ENCODE measurements at regions not wholly inside any gene's neighbourhood (a gene's known extent, or its start where the extent isn't known, plus 50 kb on each side); places are given as distances from the start of the nearest gene placed in this dataset.

DNA sequence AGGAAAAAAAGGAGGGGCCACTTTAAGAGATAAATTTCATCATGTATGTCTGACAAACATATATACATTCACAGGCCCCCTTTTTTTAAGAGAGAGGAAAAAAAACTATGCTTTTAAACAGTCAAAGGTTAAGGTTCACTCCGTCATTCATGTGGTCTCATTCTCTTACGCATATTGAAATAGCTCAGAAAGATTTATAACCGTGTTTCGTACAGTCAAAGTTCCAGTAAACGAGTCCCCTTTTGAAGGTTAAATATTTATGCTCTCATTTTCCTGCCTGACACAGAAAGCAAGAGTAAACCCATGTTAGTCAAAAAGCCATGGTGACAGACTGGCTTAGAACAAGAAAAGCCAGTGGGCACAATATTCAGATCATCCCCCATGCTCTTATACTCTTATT, 248.0 kb upstream of the ARRDC4 start:
- TF ChIP-seq, protein P1, sequence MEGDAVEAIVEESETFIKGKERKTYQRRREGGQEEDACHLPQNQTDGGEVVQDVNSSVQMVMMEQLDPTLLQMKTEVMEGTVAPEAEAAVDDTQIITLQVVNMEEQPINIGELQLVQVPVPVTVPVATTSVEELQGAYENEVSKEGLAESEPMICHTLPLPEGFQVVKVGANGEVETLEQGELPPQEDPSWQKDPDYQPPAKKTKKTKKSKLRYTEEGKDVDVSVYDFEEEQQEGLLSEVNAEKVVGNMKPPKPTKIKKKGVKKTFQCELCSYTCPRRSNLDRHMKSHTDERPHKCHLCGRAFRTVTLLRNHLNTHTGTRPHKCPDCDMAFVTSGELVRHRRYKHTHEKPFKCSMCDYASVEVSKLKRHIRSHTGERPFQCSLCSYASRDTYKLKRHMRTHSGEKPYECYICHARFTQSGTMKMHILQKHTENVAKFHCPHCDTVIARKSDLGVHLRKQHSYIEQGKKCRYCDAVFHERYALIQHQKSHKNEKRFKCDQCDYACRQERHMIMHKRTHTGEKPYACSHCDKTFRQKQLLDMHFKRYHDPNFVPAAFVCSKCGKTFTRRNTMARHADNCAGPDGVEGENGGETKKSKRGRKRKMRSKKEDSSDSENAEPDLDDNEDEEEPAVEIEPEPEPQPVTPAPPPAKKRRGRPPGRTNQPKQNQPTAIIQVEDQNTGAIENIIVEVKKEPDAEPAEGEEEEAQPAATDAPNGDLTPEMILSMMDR (IDR thresholded peaks at IDR 0.05; ENCODE audit: borderline replicate concordance, extremely low read depth, low read length, poor library complexity, severe bottlenecking): no peak
- TF ChIP-seq EZH2 (IDR thresholded peaks at IDR 0.05; ENCODE audit: borderline replicate concordance, low read depth, low read length, severe bottlenecking): no peak
